HAP-1 (cell line): ENCODE measurements at regions not wholly inside any gene's neighbourhood (a gene's known extent, or its start where the extent isn't known, plus 50 kb on each side); places are given as distances from the start of the nearest gene placed in this dataset.

ENCODE experiments used
- DNase-seq, 2 experiments: peaks; one replicate each; pipeline ENCODE4 v3.0.0-alpha.2; 2016 to 2020; ENCODE audit warnings: low spot score in 2 of 2
- H3K27me3 ChIP-seq: fragments of 250-450 bp; sonication (Bioruptor Pico); 2 replicates; pipeline ENCODE4 v1.5.1; 2020; ENCODE audit warnings: low read depth, mild to moderate bottlenecking, moderate library complexity
- H3K36me3 ChIP-seq: fragments of 250-450 bp; sonication (Bioruptor Pico); replicated peaks from 2 replicates; pipeline ENCODE4 v1.5.1; 2020; ENCODE audit warnings: mild to moderate bottlenecking
- H3K4me1 ChIP-seq: fragments of 250-450 bp; sonication (Bioruptor Pico); 2 replicates; pipeline ENCODE4 v1.5.1; 2020; ENCODE audit warnings: mild to moderate bottlenecking
- H3K4me3 ChIP-seq: fragments of 250-450 bp; sonication (Bioruptor Pico); 2 replicates; pipeline ENCODE4 v1.5.1; 2020; ENCODE audit warnings: mild to moderate bottlenecking, moderate library complexity
- H3K9me3 ChIP-seq: fragments of 250-450 bp; sonication (Bioruptor Pico); 2 replicates; pipeline ENCODE4 v1.5.1; 2020; ENCODE audit warnings: mild to moderate bottlenecking, moderate library complexity
- in situ Hi-C: fragments of 300-500 bp; cut with MboI; formaldehyde crosslinking; loops from 3 replicates; pipeline ENCODE4 v1.14.3; 2020; ENCODE audit warnings: low sequenced_read_pairs, inconsistent platforms, mixed read lengths

DNA sequence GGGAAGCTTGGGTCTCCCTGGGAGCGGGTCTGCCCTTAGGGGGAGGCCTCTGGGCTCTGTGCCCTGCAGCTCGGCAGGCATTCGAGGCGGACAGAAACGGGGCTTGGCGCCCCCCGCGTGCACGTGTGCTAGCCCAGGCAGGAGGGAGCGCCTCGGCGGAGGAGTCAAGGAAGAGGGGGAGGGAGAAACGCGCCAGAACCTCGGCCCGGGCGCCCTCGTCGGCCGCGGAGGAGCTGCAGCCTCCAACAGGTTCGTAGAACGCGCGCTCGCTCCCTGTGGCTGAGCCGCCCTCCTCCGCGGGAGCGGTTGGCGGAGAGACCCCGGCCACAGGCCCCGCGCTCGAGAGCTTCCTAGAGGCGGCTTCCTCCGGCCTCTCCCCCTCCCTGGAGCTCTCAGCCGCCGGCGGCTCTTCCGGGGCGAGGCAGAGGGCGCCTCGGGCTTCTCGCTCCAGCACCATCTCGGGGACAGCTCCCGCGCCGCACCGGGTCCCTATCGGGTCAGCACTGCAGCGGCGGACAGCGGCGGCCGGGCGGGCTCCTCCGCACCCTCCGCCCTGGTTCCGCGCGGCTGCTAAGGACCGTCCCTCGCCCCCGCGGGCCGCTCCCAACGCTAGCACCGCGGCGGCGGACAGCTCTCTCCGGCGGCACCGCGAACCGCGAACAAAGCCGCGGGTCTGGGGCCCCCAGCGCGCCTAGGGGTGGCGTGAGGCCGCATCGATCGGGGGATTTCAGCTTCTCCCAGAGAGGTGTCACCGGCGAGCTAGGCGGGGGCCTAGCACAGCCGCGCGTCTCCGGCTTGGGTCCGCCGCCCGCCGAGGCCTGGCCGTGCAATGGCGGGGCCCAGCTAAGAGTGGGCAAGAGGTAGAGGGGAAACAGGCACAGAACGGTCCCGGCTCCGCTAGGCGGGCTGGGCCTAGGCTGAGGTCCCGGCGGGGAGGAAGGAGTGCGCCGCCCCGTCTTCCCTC, 74.6 kb upstream of the CPLX2 start:
- peak; percentile 69 to 91 for DNase-seq

GRCh38 chr5:175797521-175798038, 73.8 kb upstream of the CPLX2 start:
- H3K27me3 ChIP-seq, result peaks cover 8% of the 10 kb centered on the region
- in situ Hi-C loops, result no loop called here
- H3K36me3 ChIP-seq, result no peaks in the 10 kb centered on the region
- no peaks in the 10 kb centered on the region for H3K9me3 ChIP-seq
- DNase-seq, result peak; percentile 6 to 36
- peak overlapping the region; percentile 15 for H3K4me3 ChIP-seq
- no peaks in the 10 kb centered on the region; the same call in 1 of the 2 replicates for H3K4me1 ChIP-seq

More for the DNA sequence above, 74.6 kb upstream of the CPLX2 start:
- in situ Hi-C loops, result no loop called here
- H3K36me3 ChIP-seq, result no peaks in the 10 kb centered on the region
- H3K9me3 ChIP-seq, result no peaks in the 10 kb centered on the region
- H3K4me3 ChIP-seq, result peak overlapping the region; percentile 15
- H3K4me1 ChIP-seq, result no peaks in the 10 kb centered on the region; the same call in 1 of the 2 replicates
- peaks cover 8% of the 10 kb centered on the region for H3K27me3 ChIP-seq

DNA sequence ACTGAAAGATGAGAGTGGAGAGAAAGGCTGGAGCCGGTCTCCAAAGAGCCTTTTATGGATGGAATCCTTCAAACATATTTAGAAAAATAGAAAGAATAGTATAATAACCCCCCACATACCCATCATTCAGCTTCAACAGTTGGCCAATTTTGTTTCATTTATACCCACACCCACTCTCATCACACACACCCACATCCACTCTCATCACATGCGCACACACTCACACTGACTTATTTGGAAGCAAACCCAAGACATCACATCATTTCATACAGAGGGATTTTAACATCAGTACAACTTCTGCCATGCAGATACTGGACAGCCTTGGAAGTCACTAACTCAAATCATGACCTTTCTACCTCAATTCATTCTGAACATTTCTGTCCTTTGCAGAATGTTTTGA, 72.8 kb upstream of the CPLX2 start:
- H3K27me3 ChIP-seq, result peaks cover 8% of the 10 kb centered on the region
- H3K9me3 ChIP-seq, result no peaks in the 10 kb centered on the region
- in situ Hi-C loops, result no loop called here
- H3K4me3 ChIP-seq, result no peak overlapping the region
- no peaks in the 10 kb centered on the region for H3K36me3 ChIP-seq
- no peaks in the 10 kb centered on the region; the same call in 1 of the 2 replicates for H3K4me1 ChIP-seq
- no peak for DNase-seq

DNA sequence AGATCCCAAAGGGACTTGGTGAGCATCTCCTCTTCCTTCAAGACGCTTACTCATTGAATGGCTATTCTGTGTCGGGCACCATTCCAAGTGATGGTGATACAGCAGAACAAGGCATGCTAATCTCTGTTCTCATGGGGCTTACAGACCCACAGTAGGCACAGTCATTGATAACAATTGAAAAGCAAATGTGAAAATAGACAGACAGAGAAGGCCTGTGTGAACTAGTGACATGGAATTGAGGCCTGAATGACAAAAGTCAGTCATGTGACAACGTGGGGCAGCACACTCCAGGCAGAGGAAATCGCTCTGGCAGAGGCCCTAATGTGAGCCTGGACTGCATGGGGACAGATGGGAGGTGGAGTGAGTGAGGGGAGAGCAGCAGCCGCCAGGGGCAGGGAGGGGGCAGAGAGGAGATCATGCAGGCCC, 70.7 kb upstream of the CPLX2 start:
- no peaks in the 10 kb centered on the region; the same call in 1 of the 2 replicates for H3K4me1 ChIP-seq

GRCh38 chr5:175802361-175802760, 69.0 kb upstream of the CPLX2 start:
- in situ Hi-C loops, result no loop called here
- no peaks in the 10 kb centered on the region for H3K9me3 ChIP-seq
- DNase-seq, result no peak
- no peak overlapping the region for H3K4me3 ChIP-seq
- no peaks in the 10 kb centered on the region for H3K36me3 ChIP-seq
- H3K4me1 ChIP-seq, result no peaks in the 10 kb centered on the region; the same call in 1 of the 2 replicates
- H3K27me3 ChIP-seq, result peaks cover 3% of the 10 kb centered on the region; the same call in 1 of the 2 replicates

More for the DNA sequence above, 70.7 kb upstream of the CPLX2 start:
- in situ Hi-C loops, result no loop called here
- Histone ChIP-seq H3K36me3 (no peaks in the 10 kb centered on the region), H3K27me3 (peaks cover 11% of the 10 kb centered on the region), H3K4me3 (no peak overlapping the region), H3K9me3 (no peaks in the 10 kb centered on the region)
- no peak for DNase-seq

DNA sequence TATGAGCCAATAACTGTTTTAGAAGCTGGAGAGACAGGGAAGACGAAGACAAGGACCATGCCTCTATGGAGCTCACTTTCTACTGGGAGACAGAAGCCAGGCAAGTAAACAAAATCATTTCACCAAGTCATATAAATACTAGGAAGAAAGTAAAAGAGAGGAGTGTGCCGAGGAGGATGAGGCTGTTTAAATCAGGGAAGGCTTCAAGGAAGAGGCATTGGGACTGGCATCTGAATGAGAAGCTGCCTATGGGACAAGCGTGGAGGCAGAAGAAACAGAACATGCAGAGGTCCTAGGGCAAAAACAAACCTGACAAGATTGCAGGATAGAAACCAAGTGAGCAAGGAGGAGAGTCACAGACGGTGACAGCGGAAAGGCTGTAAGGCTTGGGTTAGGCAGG, 68.1 kb upstream of the CPLX2 start:
- Histone ChIP-seq H3K9me3 (no peaks in the 10 kb centered on the region), H3K4me3 (no peak overlapping the region), H3K36me3 (no peaks in the 10 kb centered on the region), H3K4me1 (no peaks in the 10 kb centered on the region), H3K27me3 (peaks cover 3% of the 10 kb centered on the region; the same call in 1 of the 2 replicates)
- in situ Hi-C loops, result no loop called here
- DNase-seq, result no peak

DNA sequence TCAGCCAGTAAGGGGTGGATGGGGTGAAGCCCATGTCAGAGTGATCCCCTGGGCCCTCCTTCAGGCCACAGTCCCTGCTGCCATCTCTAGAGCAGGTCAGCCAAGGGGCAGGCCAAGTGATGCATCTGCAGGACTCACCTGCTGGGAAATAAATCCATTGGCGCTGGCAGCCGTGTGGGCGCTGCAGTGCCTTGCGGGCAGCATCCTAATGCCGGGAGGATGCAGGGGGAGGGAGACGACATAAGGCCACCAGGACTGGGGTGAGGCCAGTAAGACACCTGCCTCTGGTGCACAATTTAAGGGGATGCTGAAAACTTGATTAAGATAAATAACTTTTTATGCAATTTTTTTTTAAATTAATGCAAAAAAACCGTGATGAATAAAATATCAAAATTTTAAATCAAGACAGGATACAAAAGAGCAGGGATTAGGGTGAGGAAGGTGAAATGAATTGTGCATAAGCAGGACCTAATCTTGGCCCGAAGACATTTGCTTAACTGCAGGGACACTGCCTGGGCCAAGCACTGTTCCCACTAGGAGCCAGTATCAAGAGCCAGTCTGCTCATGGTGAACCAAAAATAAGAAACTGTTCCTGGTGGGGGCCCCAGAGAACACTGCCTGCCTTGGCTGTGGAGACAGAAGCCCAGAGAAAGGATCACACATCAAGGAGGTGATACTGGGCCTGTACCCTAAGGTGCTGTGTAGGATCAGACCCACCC, 67.5 kb upstream of the CPLX2 start:
- in situ Hi-C loops, result no loop called here
- Histone ChIP-seq H3K9me3 (no peaks in the 10 kb centered on the region), H3K4me1 (no peaks in the 10 kb centered on the region), H3K4me3 (no peak overlapping the region), H3K36me3 (no peaks in the 10 kb centered on the region), H3K27me3 (peaks cover 3% of the 10 kb centered on the region; the same call in 1 of the 2 replicates)
- no peak for DNase-seq

GRCh38 chr5:175805256-175806011, 65.9 kb upstream of the CPLX2 start:
- Histone ChIP-seq H3K4me1 (no peaks in the 10 kb centered on the region), H3K4me3 (no peak overlapping the region), H3K27me3 (peaks cover 3% of the 10 kb centered on the region; the same call in 1 of the 2 replicates), H3K36me3 (no peaks in the 10 kb centered on the region), H3K9me3 (no peaks in the 10 kb centered on the region)
- in situ Hi-C loops, result no loop called here
- no peak for DNase-seq

GRCh38 chr5:175808711-175809110, 62.7 kb upstream of the CPLX2 start:
- H3K9me3 ChIP-seq, result no peaks in the 10 kb centered on the region
- DNase-seq, result no peak
- H3K36me3 ChIP-seq, result no peaks in the 10 kb centered on the region
- H3K4me3 ChIP-seq, result no peak overlapping the region
- H3K27me3 ChIP-seq, result peaks cover 3% of the 10 kb centered on the region; the same call in 1 of the 2 replicates
- in situ Hi-C loops, result no loop called here
- H3K4me1 ChIP-seq, result no peaks in the 10 kb centered on the region

DNA sequence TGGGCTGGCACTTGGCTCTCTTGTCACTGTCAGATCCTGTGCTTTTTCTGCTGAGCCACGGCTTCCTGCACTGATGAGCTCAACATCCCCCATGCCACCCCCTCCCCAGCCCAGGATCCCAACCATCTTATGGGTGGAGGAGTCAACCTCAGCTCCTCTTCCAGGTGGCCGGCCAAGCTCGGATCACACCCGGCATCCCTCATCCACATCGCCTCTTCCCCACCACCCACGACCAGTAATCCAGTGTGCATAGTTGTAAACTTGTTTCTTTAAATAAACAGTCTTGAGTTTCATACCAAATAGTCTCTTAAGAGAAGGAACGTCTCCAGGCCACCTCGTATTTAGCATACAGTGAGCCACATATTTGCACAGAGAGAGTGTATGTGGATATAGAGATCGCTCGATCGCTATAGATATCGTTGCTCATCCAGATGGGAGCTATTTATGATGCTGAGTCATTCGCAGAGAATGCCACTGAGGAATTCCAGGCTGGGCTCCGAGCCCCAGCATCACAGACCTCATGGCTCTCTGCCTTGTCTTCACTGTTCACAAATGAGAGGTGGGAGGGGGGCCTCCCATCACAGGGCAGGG, 61.8 kb upstream of the CPLX2 start:
- Histone ChIP-seq H3K4me3 (no peak overlapping the region), H3K9me3 (no peaks in the 10 kb centered on the region), H3K4me1 (no peaks in the 10 kb centered on the region), H3K36me3 (no peaks in the 10 kb centered on the region), H3K27me3 (peaks cover 3% of the 10 kb centered on the region; the same call in 1 of the 2 replicates)
- in situ Hi-C loops, result no loop called here
- DNase-seq, result peak in 1 of 2 experiments; percentile 8

DNA sequence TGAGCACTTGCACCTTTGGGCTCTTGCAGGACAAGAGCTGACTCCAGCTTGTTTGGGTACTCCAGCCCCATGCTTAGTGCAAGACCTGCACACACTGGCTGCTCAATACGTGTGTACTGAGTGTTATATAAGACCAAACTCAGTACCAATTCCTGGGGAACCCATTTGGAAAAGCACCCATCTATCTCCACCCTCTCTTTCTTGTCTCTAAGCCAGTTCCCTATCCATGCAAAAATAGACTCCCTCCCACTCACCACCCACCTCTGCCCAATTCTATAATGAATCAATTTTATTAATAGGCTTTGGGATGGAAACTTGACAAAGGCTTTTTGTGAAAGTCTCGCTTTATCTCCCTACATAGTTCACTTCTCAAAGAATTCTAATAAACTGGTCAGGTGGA, 60.9 kb upstream of the CPLX2 start:
- H3K4me1 ChIP-seq, result no peaks in the 10 kb centered on the region
- H3K9me3 ChIP-seq, result no peaks in the 10 kb centered on the region
- DNase-seq, result no peak
- H3K36me3 ChIP-seq, result no peaks in the 10 kb centered on the region
- H3K27me3 ChIP-seq, result no peaks in the 10 kb centered on the region; the same call in 1 of the 2 replicates
- in situ Hi-C loops, result no loop called here
- H3K4me3 ChIP-seq, result no peak overlapping the region

DNA sequence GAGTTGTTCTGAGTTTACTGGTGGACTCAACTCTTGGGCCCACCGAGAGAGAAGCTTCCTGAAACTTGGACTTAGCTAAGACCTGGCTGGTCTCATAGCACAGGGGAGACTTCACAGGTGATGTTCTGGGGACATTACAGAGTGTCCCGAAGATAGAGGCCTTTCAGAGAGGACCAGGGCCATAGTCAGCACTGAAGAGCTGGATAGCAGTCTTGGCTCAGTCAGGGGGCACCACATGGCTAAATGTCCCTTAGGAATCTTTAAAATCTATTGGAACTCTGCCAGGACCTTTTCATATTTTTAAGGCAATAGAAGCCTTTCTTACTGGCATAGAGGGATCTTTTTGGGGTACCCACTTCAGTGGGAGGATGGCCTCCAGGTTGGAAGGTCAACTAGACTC, 59.8 kb upstream of the CPLX2 start:
- in situ Hi-C loops, result no loop called here

More for the DNA sequence above, 59.8 kb upstream of the CPLX2 start:
- no peak overlapping the region for H3K4me3 ChIP-seq
- DNase-seq, result no peak
- H3K36me3 ChIP-seq, result no peaks in the 10 kb centered on the region
- no peaks in the 10 kb centered on the region for H3K27me3 ChIP-seq
- no peaks in the 10 kb centered on the region for H3K4me1 ChIP-seq
- H3K9me3 ChIP-seq, result no peaks in the 10 kb centered on the region
